SW480 (cell line): ENCODE measurements at regions not wholly inside any gene's neighbourhood (a gene's known extent, or its start where the extent isn't known, plus 50 kb on each side); places are given as distances from the start of the nearest gene placed in this dataset.

ENCODE experiments used
- DNase-seq: peaks from one replicate; pipeline ENCODE4 v3.0.0-alpha.2; 2016; ENCODE audit warnings: low spot score

GRCh38 chr4:178412455-178412854 is 970.2 kb upstream of the AGA start:
- DNase-seq = no peak

- DNase-seq = no peak
Measured at GRCh38 chr4:178414042-178414441, 971.8 kb upstream of the AGA start.

- no peak for DNase-seq
Measured at GRCh38 chr4:178414881-178415446, 972.7 kb upstream of the AGA start.

GRCh38 chr4:178415925-178416324 is 973.7 kb upstream of the AGA start:
- no peak for DNase-seq

GRCh38 chr4:178423366-178423765 is 981.1 kb upstream of the AGA start:
- no peak for DNase-seq

- DNase-seq = no peak
Measured at GRCh38 chr4:178426871-178427270, 984.6 kb upstream of the AGA start.

GRCh38 chr4:178427663-178428062 is 985.4 kb upstream of the AGA start:
- DNase-seq = no peak

GRCh38 chr4:178448372-178449035 is 1006.3 kb upstream of the AGA start:
- DNase-seq = no peak

GRCh38 chr4:178450614-178451013 is 1008.4 kb upstream of the AGA start:
- no peak for DNase-seq

- no peak for DNase-seq
Measured at GRCh38 chr4:178453057-178453456, 1010.8 kb upstream of the AGA start.

GRCh38 chr4:178457286-178457685 is 1015.0 kb upstream of the AGA start:
- no peak for DNase-seq

- DNase-seq = no peak
Measured at GRCh38 chr4:178462710-178463109, 1020.5 kb upstream of the AGA start.

- DNase-seq = no peak
Measured at GRCh38 chr4:178463747-178464146, 1021.5 kb upstream of the AGA start.

- DNase-seq = no peak
Measured at GRCh38 chr4:178470996-178471784, 1029.0 kb upstream of the AGA start.

- no peak for DNase-seq
Measured at GRCh38 chr4:178471994-178472393, 1029.8 kb upstream of the AGA start.

- DNase-seq = no peak
Measured at GRCh38 chr4:178480105-178480504, 1037.9 kb upstream of the AGA start.

- DNase-seq = no peak
Measured at GRCh38 chr4:178480881-178481280, 1038.6 kb upstream of the AGA start.

GRCh38 chr4:178481564-178481963 is 1039.3 kb upstream of the AGA start:
- DNase-seq = no peak

GRCh38 chr4:178523038-178523437 is 1080.8 kb upstream of the AGA start:
- DNase-seq = no peak

- DNase-seq = no peak
Measured at GRCh38 chr4:178535939-178536579, 1093.8 kb upstream of the AGA start.

- no peak for DNase-seq
Measured at GRCh38 chr4:178553201-178553600, 1111.0 kb upstream of the AGA start.

GRCh38 chr4:178554352-178554751 is 1112.1 kb upstream of the AGA start:
- no peak for DNase-seq

GRCh38 chr4:178556796-178557195 is 1114.6 kb upstream of the AGA start:
- DNase-seq = no peak
